GM18508 (cell line): ENCODE measurements at regions not wholly inside any gene's neighbourhood (a gene's known extent, or its start where the extent isn't known, plus 50 kb on each side); places are given as distances from the start of the nearest gene placed in this dataset.
"Not testable (repeated sequence)": the region's sequence is repeated elsewhere in the genome, so short reads cannot be mapped to it uniquely, and the experiment has no call there.

Experiments
- ATAC-seq: cut with Tn5 transposase; IDR thresholded peaks from one replicate; pipeline ENCODE4 v1.9.1; 2021; ENCODE audit warnings: moderate number of reproducible peaks; ENCODE audit not compliant: insufficient read depth, unreplicated experiment

- ATAC-seq, result no peak
Measured at GRCh38 chr14:34157651-34158050, 206.8 kb upstream of the EGLN3 start.

- ATAC-seq, result no peak
Measured at GRCh38 chr14:34147461-34147860, 196.6 kb upstream of the EGLN3 start.

GRCh38 chr14:34140127-34140526, 189.3 kb upstream of the EGLN3 start:
- ATAC-seq, result not testable (repeated sequence)

GRCh38 chr14:34139160-34140121, 188.6 kb upstream of the EGLN3 start:
- ATAC-seq, result not testable (repeated sequence)

- ATAC-seq, result no peak
Measured at GRCh38 chr14:34138175-34138574, 187.3 kb upstream of the EGLN3 start.

- no peak for ATAC-seq
Measured at GRCh38 chr14:34137001-34137745, 186.3 kb upstream of the EGLN3 start.

GRCh38 chr14:34135492-34135891, 184.6 kb upstream of the EGLN3 start:
- no peak for ATAC-seq

GRCh38 chr14:34134484-34134883, 183.6 kb upstream of the EGLN3 start:
- no peak for ATAC-seq

- no peak for ATAC-seq
Measured at GRCh38 chr14:34129927-34130552, 179.2 kb upstream of the EGLN3 start.

GRCh38 chr14:34128665-34129064, 177.8 kb upstream of the EGLN3 start:
- ATAC-seq, result no peak

- no peak for ATAC-seq
Measured at GRCh38 chr14:34126586-34126985, 175.7 kb upstream of the EGLN3 start.

- no peak for ATAC-seq
Measured at GRCh38 chr14:34124585-34124984, 173.7 kb upstream of the EGLN3 start.

- no peak for ATAC-seq
Measured at GRCh38 chr14:34122650-34123049, 171.8 kb upstream of the EGLN3 start.

GRCh38 chr14:34122081-34122480, 171.2 kb upstream of the EGLN3 start:
- no peak for ATAC-seq

- ATAC-seq, result no peak
Measured at GRCh38 chr14:34120185-34120977, 169.5 kb upstream of the EGLN3 start.

- no peak for ATAC-seq
Measured at GRCh38 chr14:34119107-34119858, 168.4 kb upstream of the EGLN3 start.

- ATAC-seq, result no peak
Measured at GRCh38 chr14:34113991-34114390, 163.1 kb upstream of the EGLN3 start.

GRCh38 chr14:34113005-34113511, 162.2 kb upstream of the EGLN3 start:
- no peak for ATAC-seq

- ATAC-seq, result no peak
Measured at GRCh38 chr14:34111953-34112352, 161.1 kb upstream of the EGLN3 start.
